Peyer's patch (tissue), 4 donors: ENCODE measurements at regions not wholly inside any gene's neighbourhood (a gene's known extent, or its start where the extent isn't known, plus 50 kb on each side); places are given as distances from the start of the nearest gene placed in this dataset.

ENCODE experiments used
- DNase-seq, 3 donors: peaks; one replicate each; pipeline ENCODE4 v3.0.0-alpha.2; 2017 to 2019
- H3K27ac ChIP-seq, 4 donors: fragments of 200-600 bp; sonication (generic); one replicate each; pipeline ENCODE4 v1.5.1; 2016 to 2019
- H3K27me3 ChIP-seq, 2 donors: fragments of 200-600 bp; sonication (generic); one replicate each; pipeline ENCODE4 v1.5.1; 2019
- H3K36me3 ChIP-seq, 3 donors: fragments of 200-600 bp; sonication (generic); one replicate each; pipeline ENCODE4 v1.5.1; 2016 to 2019
- H3K4me1 ChIP-seq, 4 donors: fragments of 200-600 bp; sonication (generic); one replicate each; pipeline ENCODE4 v1.5.1; 2016 to 2019
- H3K4me3 ChIP-seq, 4 donors: fragments of 200-600 bp; sonication (generic); 1 replicate in 3 of 4; 2 replicates in 1 of 4; pipeline ENCODE4 v1.5.1; 2016 to 2019; ENCODE audit warnings: mild to moderate bottlenecking in 1 of 4
- H3K9me3 ChIP-seq, 4 donors: fragments of 200-600 bp; sonication (generic); one replicate each; pipeline ENCODE4 v1.5.1; 2016 to 2019; ENCODE audit warnings: mild to moderate bottlenecking in 1 of 4
- CTCF ChIP-seq, 6 experiments: fragments of 450-650 bp in 4 of 6; fragments of 200-600 bp in 2 of 6; sonication (generic) in 1 of 6; IDR thresholded peaks; one replicate each; pipeline ENCODE4 v1.5.1; 2017 to 2019; ENCODE audit warnings: antibody characterized with exemption in 6 of 6, mild to moderate bottlenecking in 3 of 6, moderate library complexity in 1 of 6
- POLR2A ChIP-seq, 2 donors: fragments of 450-650 bp; IDR thresholded peaks; one replicate each; pipeline ENCODE4 v1.5.1; 2017; ENCODE audit warnings: antibody characterized with exemption in 2 of 2, mild to moderate bottlenecking in 2 of 2, moderate library complexity in 2 of 2

- H3K9me3 ChIP-seq = no peaks in the 10 kb centered on the region
- H3K27ac ChIP-seq = no peak overlapping the region
- no peaks in the 10 kb centered on the region for H3K27me3 ChIP-seq
- H3K36me3 ChIP-seq = no peaks in the 10 kb centered on the region
- DNase-seq = no peak
- no peaks in the 10 kb centered on the region for H3K4me1 ChIP-seq
- TF ChIP-seq CTCF (IDR thresholded peaks at IDR 0.05) (no peak), POLR2A (IDR thresholded peaks at IDR 0.05) (no peak)
- no peak overlapping the region for H3K4me3 ChIP-seq
These were observed 116.9 kb upstream of the FOXB1 start for GRCh38 chr15:59887211-59887610.

GRCh38 chr15:59886441-59886840 is 117.7 kb upstream of the FOXB1 start:
- H3K9me3 ChIP-seq = no peaks in the 10 kb centered on the region
- H3K4me1 ChIP-seq = no peaks in the 10 kb centered on the region
- H3K27me3 ChIP-seq = no peaks in the 10 kb centered on the region
- no peak overlapping the region for H3K4me3 ChIP-seq
- TF ChIP-seq POLR2A (IDR thresholded peaks at IDR 0.05) (no peak), CTCF (IDR thresholded peaks at IDR 0.05) (no peak)
- H3K36me3 ChIP-seq = no peaks in the 10 kb centered on the region
- no peak for DNase-seq
- no peak overlapping the region for H3K27ac ChIP-seq

- Histone ChIP-seq H3K4me1 (no peaks in the 10 kb centered on the region), H3K27me3 (no peaks in the 10 kb centered on the region), H3K36me3 (no peaks in the 10 kb centered on the region), H3K4me3 (no peak overlapping the region), H3K9me3 (no peaks in the 10 kb centered on the region), H3K27ac (no peak overlapping the region)
- no peak for TF ChIP-seq CTCF (IDR thresholded peaks at IDR 0.05)
- DNase-seq = no peak
These were observed 118.3 kb upstream of the FOXB1 start for GRCh38 chr15:59885832-59886231.

GRCh38 chr15:59879506-59880265 is 124.4 kb upstream of the FOXB1 start:
- TF ChIP-seq CTCF (IDR thresholded peaks at IDR 0.05) (no peak), POLR2A (IDR thresholded peaks at IDR 0.05) (no peak)
- Histone ChIP-seq H3K4me3 (no peak overlapping the region), H3K27ac (no peak overlapping the region), H3K9me3 (no peaks in the 10 kb centered on the region), H3K36me3 (no peaks in the 10 kb centered on the region), H3K27me3 (no peaks in the 10 kb centered on the region), H3K4me1 (no peaks in the 10 kb centered on the region)
- DNase-seq = no peak

GRCh38 chr15:59876140-59876539 is 128.0 kb upstream of the FOXB1 start:
- no peaks in the 10 kb centered on the region for H3K36me3 ChIP-seq
- no peaks in the 10 kb centered on the region for H3K4me1 ChIP-seq
- H3K27ac ChIP-seq = no peak overlapping the region
- H3K4me3 ChIP-seq = no peak overlapping the region
- no peak for TF ChIP-seq CTCF (IDR thresholded peaks at IDR 0.05)
- no peak for TF ChIP-seq POLR2A (IDR thresholded peaks at IDR 0.05)
- no peaks in the 10 kb centered on the region for H3K27me3 ChIP-seq
- no peak for DNase-seq
- no peaks in the 10 kb centered on the region for H3K9me3 ChIP-seq
